GM20000 (cell line): ENCODE measurements at regions not wholly inside any gene's neighbourhood (a gene's known extent, or its start where the extent isn't known, plus 50 kb on each side); places are given as distances from the start of the nearest gene placed in this dataset.

ENCODE experiments used
- DNase-seq: peaks from one replicate; pipeline ENCODE4 v3.0.0; 2012; ENCODE audit warnings: low spot score
- TF ChIP-seq, protein P1 (sequence below): IDR thresholded peaks from 2 replicates; pipeline ENCODE4 v1.5.1; 2012; ENCODE audit warnings: mild to moderate bottlenecking, control low read depth; ENCODE audit errors: extremely low read depth, missing control alignments

DNA sequence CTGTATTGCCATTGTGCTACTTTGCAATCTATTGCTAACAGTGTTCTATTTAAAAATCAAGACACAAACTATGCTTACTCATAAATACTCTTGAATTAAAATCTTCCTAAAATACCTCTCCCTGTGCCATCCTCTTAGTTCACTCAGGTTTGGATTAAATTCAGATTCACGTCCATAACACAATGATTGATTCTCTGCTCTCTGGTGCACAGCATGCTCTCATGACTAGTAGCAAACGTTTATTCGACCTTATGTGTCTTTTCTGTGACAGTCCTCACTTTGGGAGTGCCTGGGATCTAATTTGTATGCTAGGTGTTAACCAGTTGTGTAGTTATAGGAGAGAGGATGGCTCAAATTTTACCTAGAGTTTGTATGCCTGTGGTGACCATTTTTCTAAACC is 270.4 kb upstream of the FKBP1C start:
- no peak for DNase-seq
- TF ChIP-seq, protein P1, sequence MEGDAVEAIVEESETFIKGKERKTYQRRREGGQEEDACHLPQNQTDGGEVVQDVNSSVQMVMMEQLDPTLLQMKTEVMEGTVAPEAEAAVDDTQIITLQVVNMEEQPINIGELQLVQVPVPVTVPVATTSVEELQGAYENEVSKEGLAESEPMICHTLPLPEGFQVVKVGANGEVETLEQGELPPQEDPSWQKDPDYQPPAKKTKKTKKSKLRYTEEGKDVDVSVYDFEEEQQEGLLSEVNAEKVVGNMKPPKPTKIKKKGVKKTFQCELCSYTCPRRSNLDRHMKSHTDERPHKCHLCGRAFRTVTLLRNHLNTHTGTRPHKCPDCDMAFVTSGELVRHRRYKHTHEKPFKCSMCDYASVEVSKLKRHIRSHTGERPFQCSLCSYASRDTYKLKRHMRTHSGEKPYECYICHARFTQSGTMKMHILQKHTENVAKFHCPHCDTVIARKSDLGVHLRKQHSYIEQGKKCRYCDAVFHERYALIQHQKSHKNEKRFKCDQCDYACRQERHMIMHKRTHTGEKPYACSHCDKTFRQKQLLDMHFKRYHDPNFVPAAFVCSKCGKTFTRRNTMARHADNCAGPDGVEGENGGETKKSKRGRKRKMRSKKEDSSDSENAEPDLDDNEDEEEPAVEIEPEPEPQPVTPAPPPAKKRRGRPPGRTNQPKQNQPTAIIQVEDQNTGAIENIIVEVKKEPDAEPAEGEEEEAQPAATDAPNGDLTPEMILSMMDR, result no peak

DNA sequence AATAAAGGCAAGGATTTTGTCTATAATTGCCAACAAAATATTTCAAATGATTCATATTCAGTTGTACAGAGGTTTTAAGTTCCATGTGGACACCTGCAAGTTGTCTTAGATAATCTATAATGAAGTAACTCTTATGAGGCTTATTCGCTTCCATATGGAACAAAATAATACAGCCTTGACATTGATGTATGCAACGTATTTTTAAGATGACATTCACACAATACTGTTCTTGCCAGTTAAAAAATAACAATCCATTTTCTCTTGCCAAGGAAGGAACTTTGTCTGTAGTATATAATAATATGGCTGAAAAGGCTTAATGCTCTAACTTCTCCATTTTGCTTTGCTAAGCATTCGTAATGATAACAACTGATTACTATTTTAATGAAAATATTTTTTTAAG is 269.3 kb upstream of the FKBP1C start:
- TF ChIP-seq, protein P1, result no peak
- no peak for DNase-seq

GRCh38 chr6:62968834-62969233 is 242.4 kb upstream of the FKBP1C start:
- no peak for DNase-seq
- TF ChIP-seq, protein P1, result no peak

GRCh38 chr6:62971976-62972658 is 239.2 kb upstream of the FKBP1C start:
- no peak for DNase-seq
- TF ChIP-seq, protein P1, result no peak

GRCh38 chr6:62974452-62974851 is 236.8 kb upstream of the FKBP1C start:
- no peak for DNase-seq
- TF ChIP-seq, protein P1, result no peak

DNA sequence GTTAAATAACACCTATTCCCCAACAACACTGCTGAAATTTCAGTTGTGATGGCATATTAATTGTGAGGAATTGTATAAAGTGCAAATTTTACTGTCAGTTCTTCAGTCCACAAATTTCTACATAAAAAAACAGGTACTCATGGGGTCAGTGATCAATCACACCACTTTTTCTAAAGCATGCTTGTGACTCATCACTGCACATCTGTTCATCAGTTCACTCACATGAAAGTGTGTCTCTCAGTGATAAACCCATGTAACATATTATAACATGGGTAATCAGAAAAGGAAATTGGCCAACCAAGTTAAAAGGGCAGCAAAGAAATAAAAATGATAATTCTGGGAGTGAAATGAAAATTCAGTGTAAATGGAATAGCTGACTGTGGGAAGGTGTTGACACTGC is 234.7 kb upstream of the FKBP1C start:
- TF ChIP-seq, protein P1, result no peak

GRCh38 chr6:62978920-62979319 is 232.3 kb upstream of the FKBP1C start:
- DNase-seq, result no peak
- TF ChIP-seq, protein P1, result no peak

More for the DNA sequence above, 234.7 kb upstream of the FKBP1C start:
- no peak for DNase-seq
